Putamen (tissue), 1 donor: ENCODE measurements at regions not wholly inside any gene's neighbourhood (a gene's known extent, or its start where the extent isn't known, plus 50 kb on each side); places are given as distances from the start of the nearest gene placed in this dataset.

Source experiments
- DNase-seq: peaks from one replicate; pipeline ENCODE4 v3.0.0-alpha.2; 2016; ENCODE audit warnings: low spot score

DNA sequence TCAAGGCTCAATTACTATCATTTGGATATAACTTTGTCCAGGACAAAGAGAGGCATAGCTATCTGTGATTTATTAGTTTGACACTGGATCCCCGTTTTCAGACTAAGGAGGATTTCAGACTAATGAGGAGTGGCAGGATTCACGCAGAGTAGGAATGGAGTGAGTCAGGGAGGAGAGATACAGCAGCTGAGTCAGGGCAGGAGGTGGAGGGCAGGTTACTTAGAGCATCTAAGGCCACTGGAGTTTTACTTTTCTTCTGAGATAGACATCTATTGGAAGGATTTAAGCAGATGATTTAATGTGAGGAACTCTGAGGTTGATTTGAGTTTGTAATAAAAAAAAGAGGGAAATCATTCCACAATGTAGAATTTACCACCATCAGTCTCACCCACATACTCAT lies 110.6 kb downstream of the RPIA start:
- peak; percentile 20 for DNase-seq

DNA sequence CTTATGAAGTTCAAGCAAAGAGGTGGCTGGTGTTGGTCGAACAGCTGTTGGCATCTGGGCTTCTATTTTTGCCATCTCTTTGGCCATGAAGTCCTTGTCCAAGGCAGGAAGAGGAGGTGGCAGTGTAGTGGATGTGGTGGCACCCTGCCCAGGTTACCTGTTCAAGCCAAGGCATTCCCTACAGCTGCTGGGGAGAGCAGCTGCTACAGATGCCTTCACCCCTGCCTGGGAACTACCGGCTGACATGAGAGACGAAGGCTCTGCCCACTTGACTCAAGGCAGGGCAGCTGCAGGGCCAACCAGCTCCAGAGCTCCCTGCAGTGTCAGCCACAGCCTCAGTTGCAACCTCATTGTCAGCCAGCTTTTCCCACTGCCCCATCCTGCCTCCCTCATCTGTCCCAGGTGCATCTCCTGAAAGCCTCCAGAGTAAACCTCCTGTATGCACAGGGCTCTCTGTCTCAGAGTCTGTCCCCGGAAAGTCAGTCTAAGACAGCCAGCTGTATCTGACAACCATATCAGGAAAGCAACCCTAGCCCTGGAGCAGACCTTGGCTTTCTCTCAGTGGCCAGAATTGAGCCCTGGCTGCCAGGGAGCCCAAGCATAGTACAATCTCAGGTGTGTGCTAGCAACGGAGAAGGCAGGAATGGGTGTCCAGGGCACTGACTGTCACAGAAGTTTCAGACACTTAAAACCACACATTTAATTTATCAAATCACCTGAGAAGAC lies 115.9 kb downstream of the RPIA start:
- no peak for DNase-seq

DNA sequence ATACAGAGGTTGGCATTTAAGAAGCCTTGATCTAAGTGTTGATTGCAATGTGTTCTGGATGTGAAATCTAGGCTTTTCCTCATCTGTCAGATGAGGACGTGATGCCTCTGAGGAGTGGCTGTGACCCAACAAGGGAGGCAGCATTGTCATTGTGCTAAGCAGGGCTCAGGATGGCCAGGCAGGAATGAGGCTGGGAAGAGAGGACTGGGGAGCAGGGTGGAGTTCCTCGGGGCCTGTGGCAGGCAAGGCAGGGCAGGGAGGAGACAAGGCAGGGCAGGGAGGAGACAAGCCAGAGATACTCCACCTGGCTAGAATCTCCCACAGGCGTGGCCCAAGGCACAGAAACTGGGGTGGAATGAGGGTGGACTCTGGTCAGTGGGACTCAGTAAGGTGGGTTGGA lies 116.6 kb downstream of the RPIA start:
- DNase-seq = no peak

DNA sequence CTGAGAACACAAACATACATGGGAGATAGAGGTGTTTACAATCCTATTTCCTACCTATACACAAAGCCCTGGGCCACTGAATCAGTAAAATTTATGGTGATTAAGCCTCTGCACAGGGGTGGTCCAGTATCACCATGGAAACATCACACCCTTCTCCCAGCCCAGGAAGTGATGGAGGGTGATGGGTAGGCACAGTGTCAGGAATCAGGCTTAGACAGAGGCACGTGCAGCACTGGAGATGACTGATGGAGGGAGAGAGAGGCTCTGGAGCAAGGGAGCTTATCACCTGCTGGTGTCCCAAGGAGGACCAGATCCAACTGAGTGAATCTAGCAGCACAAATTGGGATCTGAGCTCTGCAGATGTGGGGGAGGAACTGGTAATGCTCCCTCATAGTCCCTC lies 117.2 kb downstream of the RPIA start:
- no peak for DNase-seq

DNA sequence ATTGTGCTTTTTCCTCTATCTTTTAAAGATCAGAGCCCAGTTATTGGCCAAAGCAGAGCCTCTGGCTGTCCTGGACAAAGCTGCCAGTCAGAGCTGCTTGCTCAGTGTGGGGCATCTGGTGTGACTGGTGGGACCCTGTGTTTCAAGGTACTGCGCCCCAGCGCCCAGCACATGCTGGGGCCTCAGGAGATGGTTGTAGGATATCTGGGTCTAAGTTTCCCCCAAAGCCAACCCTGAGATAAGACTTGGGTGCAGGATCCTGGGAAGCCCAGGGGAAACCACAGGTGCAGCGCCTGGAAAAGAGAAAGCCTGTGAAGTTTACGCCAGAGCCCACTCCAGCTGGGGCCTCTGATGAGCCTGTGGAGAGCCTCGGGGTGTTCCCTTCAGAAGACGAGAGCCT lies 117.7 kb downstream of the RPIA start:
- DNase-seq = no peak

DNA sequence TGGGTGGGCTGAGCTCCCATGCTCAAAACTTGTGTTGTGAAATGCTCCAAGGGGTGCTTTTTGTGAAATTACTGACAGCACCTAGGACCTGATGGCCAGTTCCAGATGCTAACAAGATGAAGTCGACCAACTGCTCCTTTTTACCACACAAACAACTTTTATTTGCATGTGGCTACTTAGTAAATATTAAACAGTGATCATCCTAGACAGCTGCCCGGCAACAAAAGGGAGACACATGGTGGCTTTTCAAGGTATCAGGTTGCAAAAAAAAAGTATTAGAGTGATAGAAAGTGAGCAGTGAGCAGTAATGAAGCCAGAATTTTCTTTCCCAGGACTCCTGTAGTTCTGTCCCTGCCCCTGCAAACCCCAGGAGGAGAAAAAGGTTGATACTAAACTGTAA lies 118.5 kb downstream of the RPIA start:
- no peak for DNase-seq

DNA sequence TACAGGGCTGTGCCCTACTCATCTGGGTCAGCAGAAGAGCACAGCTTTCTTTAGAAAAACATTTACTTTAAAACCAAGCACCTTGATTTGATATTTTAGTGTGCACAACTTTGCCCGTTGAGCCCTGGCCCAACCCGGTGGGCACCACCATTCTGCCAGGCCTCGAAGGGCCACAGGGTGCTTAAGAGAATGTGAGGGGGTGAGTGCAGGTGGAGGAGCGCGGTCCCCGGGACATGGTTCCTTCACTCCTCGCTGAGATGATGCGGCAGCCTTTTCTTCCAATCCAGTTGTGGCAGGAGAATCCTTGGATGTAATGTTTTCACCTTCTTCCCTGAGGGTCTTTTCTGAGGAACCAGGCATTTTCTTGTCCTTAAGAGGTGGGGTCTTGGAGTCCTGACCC lies 119.0 kb downstream of the RPIA start:
- DNase-seq = no peak

DNA sequence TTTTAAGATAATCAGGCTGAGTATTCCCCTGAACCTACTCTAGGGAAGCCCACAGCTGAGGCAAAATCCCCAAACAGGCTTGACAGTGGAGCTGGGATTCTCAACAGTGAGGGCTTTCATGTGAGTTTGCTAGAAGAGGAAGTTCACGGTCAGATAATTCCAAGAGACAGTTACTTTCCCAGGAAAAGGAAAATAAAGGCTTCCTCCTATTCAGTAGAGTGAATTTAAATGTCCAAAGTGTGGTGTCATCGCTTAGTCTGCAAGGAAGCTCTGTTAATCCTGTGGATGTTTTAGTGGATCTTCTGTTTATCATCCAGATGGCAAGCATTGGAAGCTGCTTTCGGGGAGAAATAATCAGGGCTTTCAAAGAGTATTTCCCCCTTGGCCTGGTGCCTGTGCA lies 119.8 kb downstream of the RPIA start:
- DNase-seq = no peak

DNA sequence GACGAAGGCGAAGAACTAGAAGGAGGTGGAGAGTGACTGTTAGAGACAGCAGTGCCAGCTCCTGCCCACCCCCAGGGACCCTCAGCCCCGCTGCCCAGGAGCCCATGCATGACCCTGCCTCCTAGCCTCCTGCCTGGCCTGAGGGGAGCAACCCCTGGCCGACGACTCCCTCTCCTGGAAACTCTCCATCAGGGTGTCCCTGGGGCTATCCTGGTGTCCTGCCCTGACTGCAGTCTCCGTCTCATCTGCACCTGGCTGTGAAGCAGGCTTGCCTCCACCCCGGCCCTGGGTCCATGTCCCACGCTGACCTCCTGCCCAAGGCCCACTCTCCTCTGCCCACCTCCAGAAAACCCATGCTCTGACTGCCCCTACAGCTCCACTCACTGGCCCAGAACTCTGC lies 120.2 kb downstream of the RPIA start:
- DNase-seq = no peak

DNA sequence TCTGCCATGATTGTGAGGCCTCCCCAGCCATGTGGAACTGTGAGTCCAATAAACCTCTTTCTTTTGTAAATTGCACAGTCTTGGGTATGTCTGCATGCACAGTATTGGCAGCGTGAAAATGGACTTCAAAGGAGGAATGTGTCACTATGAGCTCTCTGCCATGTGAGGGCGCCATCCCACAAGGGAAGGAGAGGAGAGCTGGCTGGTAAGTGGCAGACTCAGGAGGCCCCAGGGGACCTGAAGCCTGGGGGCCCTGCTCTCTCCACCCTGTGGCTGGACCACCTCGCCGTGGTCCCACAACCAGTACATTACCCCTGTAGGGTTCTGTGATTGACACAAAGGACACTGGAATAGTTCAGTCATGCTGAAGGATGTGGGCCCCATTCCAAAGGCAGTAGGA lies 122.1 kb downstream of the RPIA start:
- DNase-seq = no peak

DNA sequence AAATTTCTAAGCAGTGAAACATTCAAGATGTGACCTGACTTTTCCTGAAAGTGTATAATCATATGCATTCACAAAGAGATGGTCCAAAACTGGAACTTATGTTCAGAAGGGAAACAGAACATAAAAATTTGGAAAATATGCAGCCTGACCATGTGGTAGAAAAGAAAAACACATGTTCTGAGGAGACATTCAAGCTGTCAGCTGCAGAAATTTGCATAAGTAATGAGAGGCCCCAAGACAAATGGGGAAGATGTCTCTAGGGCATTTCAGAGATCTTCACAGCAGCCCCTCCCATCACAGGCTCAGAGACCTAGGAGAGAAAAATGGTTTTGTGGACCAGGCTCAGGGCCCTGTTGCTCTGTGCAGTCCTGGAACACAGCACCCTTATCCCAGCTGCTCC lies 123.8 kb downstream of the RPIA start:
- no peak for DNase-seq

DNA sequence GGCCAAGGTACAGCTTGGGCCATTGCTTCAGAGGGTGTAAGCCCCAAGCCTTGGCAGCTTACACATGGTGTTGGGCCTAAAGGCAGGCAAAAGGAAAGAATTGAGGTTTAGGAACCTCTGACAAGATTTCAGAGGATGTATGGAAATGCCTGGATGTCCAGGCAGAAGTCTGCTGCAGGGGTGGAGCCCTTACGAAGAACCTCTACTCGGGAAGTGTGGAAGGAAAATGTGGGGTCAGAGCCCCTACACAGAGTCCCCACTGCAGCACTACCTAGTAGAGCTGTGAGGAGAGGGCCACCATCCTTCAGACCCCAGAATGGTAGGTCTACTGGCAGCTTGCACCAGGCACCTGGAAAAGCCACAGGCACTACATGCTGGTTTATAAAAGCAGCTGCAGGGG lies 124.2 kb downstream of the RPIA start:
- no peak for DNase-seq

DNA sequence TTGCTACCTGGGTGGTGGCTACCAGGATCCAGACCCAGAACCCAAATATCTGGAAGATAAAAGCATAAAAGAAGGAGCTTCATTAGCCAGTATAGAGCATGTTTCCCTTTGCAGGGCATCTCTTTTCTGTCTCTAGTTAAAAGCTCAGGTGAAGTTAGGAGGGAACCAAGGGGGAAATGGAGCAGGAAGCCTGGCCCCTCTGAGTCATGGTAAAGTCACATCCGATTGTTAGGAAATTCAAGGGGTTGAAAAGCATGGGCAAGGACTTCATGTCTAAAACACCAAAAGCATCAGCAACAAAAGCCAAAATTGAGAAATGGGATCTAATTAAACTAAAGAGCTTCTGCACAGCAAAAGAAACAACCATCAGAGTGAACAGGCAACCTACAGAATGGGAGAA lies 126.9 kb downstream of the RPIA start:
- DNase-seq = no peak

DNA sequence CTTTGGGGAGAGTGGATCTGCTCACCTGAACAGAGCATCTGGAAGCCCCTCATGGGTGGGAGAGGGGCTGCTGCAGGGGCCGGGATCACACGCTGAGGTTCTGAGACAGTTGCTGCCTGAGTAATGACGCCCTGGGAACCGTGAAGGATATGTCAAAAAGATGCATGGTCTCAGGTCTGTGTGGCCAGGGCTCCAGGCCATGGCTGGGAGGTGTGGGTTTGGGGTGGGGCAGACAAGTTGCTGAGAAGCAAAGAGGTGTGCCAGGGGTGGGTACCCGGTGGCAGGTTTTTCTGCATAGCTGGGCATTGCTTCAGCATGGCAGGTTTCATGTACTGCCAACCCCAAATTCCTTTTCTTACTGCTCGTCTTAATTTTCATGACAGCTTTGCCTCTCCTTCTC lies 133.5 kb downstream of the RPIA start:
- DNase-seq = no peak

DNA sequence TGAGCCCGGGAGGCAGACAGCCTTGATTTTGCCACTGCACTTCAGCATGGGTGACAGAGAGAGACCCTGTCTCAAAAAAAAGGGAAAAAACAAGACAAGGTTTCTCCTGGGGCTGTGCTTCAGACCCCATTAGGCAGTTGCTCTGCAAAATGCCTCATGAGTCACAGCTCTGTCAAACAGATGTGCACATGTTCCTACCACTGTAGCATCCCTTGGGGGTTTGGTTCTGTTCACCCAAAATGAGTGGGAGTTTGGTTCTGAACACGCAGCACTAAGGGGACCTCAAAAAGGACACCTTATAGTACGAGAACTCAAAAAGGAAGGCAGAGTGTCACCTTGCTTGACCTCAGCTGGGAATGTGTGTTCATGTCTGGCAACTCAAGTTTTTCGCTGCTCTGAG lies 134.9 kb downstream of the RPIA start:
- DNase-seq = no peak

DNA sequence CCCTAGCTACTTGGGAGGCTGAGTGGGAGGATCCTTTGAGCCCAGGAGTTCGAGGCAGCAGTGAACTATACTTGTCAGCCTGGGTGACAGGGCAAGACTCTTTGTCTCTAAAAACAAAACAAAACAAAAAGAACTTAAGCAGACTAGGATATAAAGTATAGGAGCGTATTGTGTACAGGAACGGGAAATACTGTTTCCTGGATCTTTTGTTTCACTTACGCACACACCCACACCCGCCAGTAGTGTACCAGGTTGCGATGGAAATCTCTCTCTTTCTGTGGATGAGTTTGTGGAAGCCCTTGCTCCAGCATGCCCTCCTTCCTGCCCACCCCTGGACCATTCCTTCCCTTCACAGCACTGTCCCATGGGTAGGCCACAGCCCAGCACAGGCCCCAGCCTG lies 136.3 kb downstream of the RPIA start:
- no peak for DNase-seq

DNA sequence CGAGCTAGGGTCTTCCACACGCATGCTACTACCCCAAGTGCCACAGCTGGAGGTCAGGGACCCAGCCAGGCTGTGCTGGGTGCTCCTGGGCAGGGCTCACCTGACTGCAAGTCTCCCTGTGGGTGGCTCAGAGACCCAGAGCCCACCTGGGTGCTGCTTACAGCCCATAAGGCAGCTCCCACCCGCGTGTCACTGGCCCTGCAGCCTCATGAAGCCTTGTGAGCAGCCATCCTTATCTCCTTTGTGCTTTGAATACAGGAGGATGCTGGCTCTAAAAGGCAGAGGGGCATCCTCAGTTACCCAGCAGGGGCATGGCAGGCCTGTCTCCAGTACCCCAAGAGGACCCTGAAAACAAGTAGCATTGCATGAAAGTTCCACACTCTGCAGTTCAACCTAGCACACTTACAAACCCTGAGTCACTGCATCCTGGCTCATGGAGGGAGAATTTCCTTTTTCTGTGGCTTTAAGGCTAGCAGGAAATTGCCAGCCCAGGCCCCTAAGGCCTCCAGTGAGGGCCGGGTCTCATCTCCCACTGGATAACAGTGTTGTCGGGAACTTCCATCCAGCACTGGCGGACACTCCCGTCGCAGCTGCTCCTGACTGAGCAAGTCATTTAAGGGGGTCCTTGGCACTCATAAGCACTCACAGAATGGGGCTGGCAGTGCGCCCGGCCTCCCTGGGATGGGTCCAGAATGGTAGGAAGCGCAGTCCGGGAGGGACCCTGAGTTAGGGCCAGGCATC lies 137.1 kb downstream of the RPIA start:
- DNase-seq = no peak

DNA sequence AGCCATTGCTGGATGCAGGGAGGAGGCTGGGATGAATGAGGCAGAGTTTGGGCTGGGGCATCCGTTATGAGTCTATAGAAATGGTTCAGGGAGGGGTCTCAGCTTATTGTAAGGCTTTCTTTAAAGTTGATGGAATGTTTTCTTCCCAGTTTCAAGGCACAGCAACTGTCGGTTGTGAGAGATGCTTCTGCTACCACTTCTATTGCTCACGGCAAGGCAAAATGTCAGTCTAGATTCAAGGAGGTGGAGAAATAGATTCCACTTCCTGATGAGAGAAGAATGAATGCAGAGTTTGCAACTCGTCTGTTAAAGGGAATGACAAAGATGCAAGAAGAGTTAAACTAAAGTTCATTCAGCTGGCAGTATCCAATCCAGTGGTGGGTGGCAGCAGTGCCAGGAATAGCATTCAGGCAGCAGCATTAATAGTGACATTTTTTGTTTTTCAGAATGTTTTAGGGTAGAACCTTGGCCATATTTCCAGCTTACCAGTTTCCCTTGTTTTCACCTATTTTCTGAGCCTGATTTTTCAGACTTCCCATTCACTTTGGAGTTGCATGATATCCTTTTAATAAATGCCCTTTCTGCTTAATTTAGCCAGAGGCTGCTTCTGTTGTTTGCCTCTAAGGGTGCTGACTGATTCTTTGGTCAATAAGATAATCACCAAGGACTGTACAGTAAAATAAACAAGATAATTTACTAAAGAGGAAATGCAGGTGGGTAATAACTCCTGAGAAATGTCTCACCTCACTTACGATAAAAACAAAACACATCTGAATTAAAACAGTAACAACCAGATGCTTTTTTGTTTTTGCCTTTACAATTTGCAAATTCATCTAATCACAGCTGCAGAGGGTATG lies 138.4 kb downstream of the RPIA start:
- peak; percentile 36 for DNase-seq

DNA sequence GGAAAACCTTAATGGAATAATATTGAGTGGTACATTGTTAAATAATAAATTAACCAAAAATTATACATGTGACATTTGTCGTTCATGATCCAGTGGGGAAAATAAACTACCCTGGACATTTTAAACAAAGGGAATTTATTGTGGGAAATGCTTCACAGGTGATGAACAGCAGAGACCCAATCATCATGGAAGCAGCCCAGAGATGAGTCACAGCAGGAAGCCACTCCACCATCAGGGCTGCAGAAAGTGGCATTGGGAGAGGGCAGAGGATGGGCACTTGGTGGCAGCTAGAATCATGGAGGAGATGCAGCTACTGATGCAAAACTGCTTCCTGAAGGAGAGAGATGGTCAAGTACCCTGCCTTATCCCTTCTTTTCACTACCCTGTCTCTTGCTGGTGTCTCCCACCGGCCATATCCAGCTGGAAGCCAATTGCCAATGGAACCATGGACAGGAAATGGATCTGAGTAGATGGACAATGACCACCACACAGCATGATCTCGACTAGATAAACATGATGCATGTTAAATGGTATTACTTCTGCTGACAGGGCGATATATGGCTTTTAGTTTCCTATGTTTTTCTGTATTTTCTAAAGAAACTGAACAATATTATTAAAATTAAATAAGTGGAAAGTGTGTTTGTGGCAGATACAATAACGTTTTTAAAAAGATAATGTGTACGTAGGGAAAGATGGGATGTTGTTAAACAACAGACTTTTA lies 139.8 kb downstream of the RPIA start:
- no peak for DNase-seq

DNA sequence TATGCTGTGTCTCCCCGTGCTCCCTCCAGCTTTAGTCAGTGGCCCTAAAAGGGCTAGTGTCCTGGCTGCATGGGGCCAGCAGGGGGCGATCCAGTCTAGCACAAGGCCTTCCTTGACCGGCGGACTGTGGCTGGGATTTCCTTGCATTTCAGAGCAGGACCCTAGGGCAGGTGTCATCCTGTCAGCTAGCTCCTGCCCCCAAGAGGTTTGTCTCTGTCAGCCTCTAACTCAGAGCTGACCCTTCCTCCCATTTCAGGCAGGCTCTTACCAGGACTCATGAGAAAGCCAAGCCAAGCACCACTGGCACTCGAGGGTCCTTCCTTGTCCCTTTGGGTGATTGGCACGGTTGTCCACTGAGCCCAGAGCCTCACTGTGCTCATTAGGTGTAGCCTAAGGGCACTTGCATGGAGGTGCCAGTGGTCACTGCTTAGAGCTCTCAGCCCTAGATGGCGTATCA lies 140.3 kb downstream of the RPIA start:
- DNase-seq = no peak

DNA sequence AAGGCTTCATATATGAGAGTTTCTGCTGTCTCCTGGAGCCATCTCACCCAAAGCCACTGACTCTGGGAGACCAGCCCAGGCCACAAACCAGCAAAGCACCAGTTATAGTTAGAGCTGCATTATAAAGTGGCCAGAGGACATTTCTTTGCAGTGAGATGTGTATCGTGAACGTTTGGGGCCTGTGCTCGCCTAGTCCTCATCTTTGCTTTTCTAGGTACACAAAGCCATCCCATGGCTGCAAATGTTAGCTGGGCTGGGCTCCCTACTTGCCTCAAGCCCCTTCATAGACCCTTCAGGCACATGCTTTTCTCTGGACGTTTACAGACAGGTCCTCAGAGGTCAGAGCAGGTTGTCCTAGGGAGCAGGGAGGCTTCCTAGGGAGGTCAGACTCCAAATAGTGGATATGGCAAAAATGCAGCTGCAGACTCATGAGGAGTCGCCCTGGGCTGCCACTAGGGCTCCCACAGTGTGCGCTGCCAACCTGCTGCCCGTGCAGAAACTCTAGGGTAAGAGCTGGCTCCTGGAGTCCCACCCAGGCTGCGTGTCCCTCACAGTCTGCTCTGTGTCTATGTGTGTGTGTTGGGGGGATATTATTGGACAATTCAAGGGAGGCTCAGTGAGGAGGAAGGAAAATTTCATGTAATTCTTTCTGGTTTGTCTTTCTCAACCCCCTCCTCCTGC lies 141.0 kb downstream of the RPIA start:
- DNase-seq = no peak

DNA sequence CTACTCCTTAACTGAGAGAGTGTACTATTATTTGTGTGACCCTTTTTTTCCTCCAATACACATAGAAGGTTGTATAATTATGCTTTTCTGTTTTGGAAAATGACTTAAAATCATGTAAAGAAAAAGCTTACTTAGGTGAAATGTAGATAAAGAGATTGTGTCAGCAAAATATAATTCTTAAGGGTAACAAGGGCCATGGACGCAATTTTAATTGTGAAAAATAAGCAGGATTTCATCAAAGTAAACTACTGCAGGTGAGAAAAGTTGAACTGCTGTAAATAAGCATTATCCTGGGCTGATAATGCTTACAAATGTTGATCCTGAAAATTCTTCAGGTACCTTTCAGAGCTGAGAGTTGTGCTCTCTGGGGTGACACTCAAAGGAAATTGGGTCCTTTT lies 141.5 kb downstream of the RPIA start:
- DNase-seq = no peak
